IMR-90 (cell line): ENCODE measurements at regions not wholly inside any gene's neighbourhood (a gene's known extent, or its start where the extent isn't known, plus 50 kb on each side); places are given as distances from the start of the nearest gene placed in this dataset.

Source experiments
- FOS ChIP-seq: fragments of 150-350 bp; IDR thresholded peaks from 2 replicates; pipeline ENCODE4 v1.6.1; 2016; ENCODE audit warnings: low read depth, low read length
- POLR2A ChIP-seq: IDR thresholded peaks from 2 replicates; pipeline ENCODE4 v1.6.1; 2012; ENCODE audit warnings: mild to moderate bottlenecking, low read depth, low read length
- RAD21 ChIP-seq: IDR thresholded peaks from 2 replicates; pipeline ENCODE4 v1.6.1; 2012; ENCODE audit warnings: low read length, improper control_type of control experiment
- RFX5 ChIP-seq: IDR thresholded peaks from 2 replicates; pipeline ENCODE4 v1.8.0; 2012; ENCODE audit warnings: low read depth, mild to moderate bottlenecking, low read length, moderate library complexity
- TF ChIP-seq, protein P1 (sequence below): conservative IDR thresholded peaks from 2 replicates; pipeline ENCODE4 v1.5.1; 2012; ENCODE audit warnings: mild to moderate bottlenecking, low read depth, low read length, improper control_type of control experiment
- TF ChIP-seq, protein P2 (sequence below): fragments of 150-350 bp; IDR thresholded peaks from 2 replicates; pipeline ENCODE4 v1.6.1; 2017; ENCODE audit warnings: mild to moderate bottlenecking, antibody characterized with exemption, low read length, low read depth

DNA sequence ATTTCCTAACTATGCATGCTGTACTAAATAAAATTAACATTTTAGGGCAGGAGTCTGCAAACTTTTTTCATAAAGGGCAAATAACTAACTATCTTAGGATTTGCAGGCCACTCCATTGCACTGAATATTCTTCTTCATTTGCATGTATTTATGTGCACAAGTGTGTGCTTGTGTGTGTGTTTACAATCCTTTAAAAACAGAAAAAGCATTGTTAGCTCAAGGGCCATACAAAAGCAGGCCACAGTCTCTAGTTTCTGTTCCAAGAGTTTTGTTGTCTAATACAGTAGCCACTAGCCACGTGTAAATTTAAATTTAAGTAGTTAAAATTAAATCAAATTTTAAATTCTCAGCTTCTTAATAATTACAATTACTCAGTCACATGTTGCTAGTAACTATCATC lies 621.8 kb downstream of the TMA16 start:
- TF ChIP-seq, protein P1, sequence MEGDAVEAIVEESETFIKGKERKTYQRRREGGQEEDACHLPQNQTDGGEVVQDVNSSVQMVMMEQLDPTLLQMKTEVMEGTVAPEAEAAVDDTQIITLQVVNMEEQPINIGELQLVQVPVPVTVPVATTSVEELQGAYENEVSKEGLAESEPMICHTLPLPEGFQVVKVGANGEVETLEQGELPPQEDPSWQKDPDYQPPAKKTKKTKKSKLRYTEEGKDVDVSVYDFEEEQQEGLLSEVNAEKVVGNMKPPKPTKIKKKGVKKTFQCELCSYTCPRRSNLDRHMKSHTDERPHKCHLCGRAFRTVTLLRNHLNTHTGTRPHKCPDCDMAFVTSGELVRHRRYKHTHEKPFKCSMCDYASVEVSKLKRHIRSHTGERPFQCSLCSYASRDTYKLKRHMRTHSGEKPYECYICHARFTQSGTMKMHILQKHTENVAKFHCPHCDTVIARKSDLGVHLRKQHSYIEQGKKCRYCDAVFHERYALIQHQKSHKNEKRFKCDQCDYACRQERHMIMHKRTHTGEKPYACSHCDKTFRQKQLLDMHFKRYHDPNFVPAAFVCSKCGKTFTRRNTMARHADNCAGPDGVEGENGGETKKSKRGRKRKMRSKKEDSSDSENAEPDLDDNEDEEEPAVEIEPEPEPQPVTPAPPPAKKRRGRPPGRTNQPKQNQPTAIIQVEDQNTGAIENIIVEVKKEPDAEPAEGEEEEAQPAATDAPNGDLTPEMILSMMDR: no peak
- TF ChIP-seq RFX5 (no peak), RAD21 (no peak), POLR2A (no peak), FOS (no peak)
- TF ChIP-seq, protein P2, sequence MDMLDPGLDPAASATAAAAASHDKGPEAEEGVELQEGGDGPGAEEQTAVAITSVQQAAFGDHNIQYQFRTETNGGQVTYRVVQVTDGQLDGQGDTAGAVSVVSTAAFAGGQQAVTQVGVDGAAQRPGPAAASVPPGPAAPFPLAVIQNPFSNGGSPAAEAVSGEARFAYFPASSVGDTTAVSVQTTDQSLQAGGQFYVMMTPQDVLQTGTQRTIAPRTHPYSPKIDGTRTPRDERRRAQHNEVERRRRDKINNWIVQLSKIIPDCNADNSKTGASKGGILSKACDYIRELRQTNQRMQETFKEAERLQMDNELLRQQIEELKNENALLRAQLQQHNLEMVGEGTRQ: no peak
